B cell (primary cell): ENCODE measurements at regions not wholly inside any gene's neighbourhood (a gene's known extent, or its start where the extent isn't known, plus 50 kb on each side); places are given as distances from the start of the nearest gene placed in this dataset.

Source experiments
- ATAC-seq: fragments of 200-7000 bp; cut with Tn5 transposase; one replicate; pipeline ENCODE4 v1.10.0; 2021; ENCODE audit warnings: low read depth, mild to moderate bottlenecking, moderate number of reproducible peaks, moderate library complexity
- CTCF ChIA-PET: fragments of 350-600 bp; sonication (Branson Sonifier 250); formaldehyde crosslinking; loops from one replicate; lab custom pipeline; 2021; ENCODE audit warnings: antibody characterized with exemption, inconsistent platforms; lab: Charles Lee
- POLR2A ChIA-PET: fragments of 350-600 bp; sonication (Branson Sonifier 250); formaldehyde crosslinking; loops from one replicate; lab custom pipeline; 2021; ENCODE audit warnings: antibody characterized with exemption; lab: Charles Lee
- DNase-seq: peaks from one replicate; pipeline ENCODE4 v3.0.0; 2013
- H2AFZ ChIP-seq: 2 replicates; pipeline ENCODE4 v1.6.1; 2012; ENCODE audit warnings: mild to moderate bottlenecking, low read depth, low read length; ENCODE audit not compliant: insufficient read depth, poor library complexity, severe bottlenecking
- H3K27ac ChIP-seq, 2 donors: 1 replicate in 1 of 2; 2 replicates in 1 of 2; pipeline ENCODE4 v1.5.1; 2012 to 2013; ENCODE audit warnings: low read length in 2 of 2, mild to moderate bottlenecking in 2 of 2, moderate library complexity in 1 of 2
- H3K27me3 ChIP-seq, 4 experiments: fragments of 200-600 bp in 1 of 4; sonication (generic) in 1 of 4; replicated peaks in 1 of 4; 1 replicate in 2 of 4; 2 replicates in 2 of 4; pipeline versions ENCODE4 v1.6.1 to v1.7.0; 2013 to 2016; ENCODE audit warnings: low read length in 3 of 4, mild to moderate bottlenecking in 2 of 4, mixed read lengths in 1 of 4, moderate library complexity in 1 of 4; ENCODE audit not compliant: insufficient read depth in 4 of 4, control insufficient read depth in 3 of 4; ENCODE audit errors: control extremely low read depth in 1 of 4
- H3K36me3 ChIP-seq, 2 experiments: replicated peaks in 1 of 2; 1 replicate in 1 of 2; 2 replicates in 1 of 2; pipeline versions ENCODE4 v1.6.1 to v1.7.1; 2013; ENCODE audit warnings: low read length in 1 of 2; ENCODE audit not compliant: insufficient read depth in 2 of 2, control insufficient read depth in 1 of 2; ENCODE audit errors: control extremely low read depth in 1 of 2, extremely low read depth in 1 of 2
- H3K4me1 ChIP-seq, 2 donors: fragments of 200-600 bp in 1 of 2; sonication (generic) in 1 of 2; 1 replicate in 1 of 2; 2 replicates in 1 of 2; pipeline versions ENCODE4 v1.5.1 to v1.6.1; 2013 to 2017; ENCODE audit warnings: low read length in 2 of 2; ENCODE audit not compliant: control insufficient read depth in 2 of 2, insufficient read depth in 2 of 2
- H3K4me2 ChIP-seq: replicated peaks from 2 replicates; pipeline ENCODE3; 2012; ENCODE audit warnings: mild to moderate bottlenecking, low read depth, low read length; ENCODE audit not compliant: poor library complexity, severe bottlenecking
- H3K4me3 ChIP-seq, 5 experiments: fragments of 200-600 bp in 1 of 5; sonication (generic) in 1 of 5; 1 replicate in 3 of 5; 2 replicates in 2 of 5; pipeline versions ENCODE4 v1.5.1 to v1.7.0; 2011 to 2016; ENCODE audit warnings: low read length in 4 of 5, mild to moderate bottlenecking in 4 of 5, low read depth in 2 of 5, control low read depth in 1 of 5, moderate library complexity in 1 of 5; ENCODE audit not compliant: insufficient read depth in 1 of 5; ENCODE audit errors: control extremely low read depth in 1 of 5, extremely low read depth in 1 of 5
- H3K79me2 ChIP-seq: fragments of 200-600 bp; sonication (generic); one replicate; pipeline ENCODE4 v1.6.0; 2016; ENCODE audit warnings: low read length; ENCODE audit not compliant: control insufficient read depth, insufficient read depth
- H3K9ac ChIP-seq: fragments of 200-600 bp; sonication (generic); 2 replicates; pipeline ENCODE4 v1.6.1; 2017; ENCODE audit warnings: mild to moderate bottlenecking, low read length, moderate library complexity
- H3K9me3 ChIP-seq, 3 donors: one replicate each; pipeline versions ENCODE4 v1.6.1 to v1.7.1; 2013; ENCODE audit warnings: low read length in 2 of 3; ENCODE audit not compliant: control insufficient read depth in 2 of 3, insufficient read depth in 1 of 3; ENCODE audit errors: control extremely low read depth in 1 of 3
- H4K20me1 ChIP-seq: 2 replicates; pipeline ENCODE4 v1.6.0; 2012; ENCODE audit warnings: mild to moderate bottlenecking, low read length; ENCODE audit not compliant: insufficient read depth, control insufficient read depth, poor library complexity, severe bottlenecking
- H3K27ac Mint-ChIP-seq: one replicate; pipeline ENCODE4 v1.8.0; 2021; ENCODE audit warnings: mixed read lengths
- H3K27me3 Mint-ChIP-seq: one replicate; pipeline ENCODE4 v1.8.0; 2021; ENCODE audit warnings: mixed read lengths
- H3K4me1 Mint-ChIP-seq: one replicate; pipeline ENCODE4 v1.8.0; 2021; ENCODE audit warnings: mixed read lengths
- H3K4me3 Mint-ChIP-seq: one replicate; pipeline ENCODE4 v1.8.0; 2021; ENCODE audit warnings: mixed read lengths
- H3K9me3 Mint-ChIP-seq: one replicate; pipeline ENCODE4 v1.8.0; 2022; ENCODE audit warnings: mixed read lengths; ENCODE audit not compliant: insufficient read depth
- EZH2 ChIP-seq: IDR thresholded peaks from 2 replicates; pipeline ENCODE4 v1.6.1; 2012; ENCODE audit warnings: borderline replicate concordance, low read depth, mild to moderate bottlenecking, moderate library complexity, low read length; ENCODE audit not compliant: insufficient read depth, poor library complexity, severe bottlenecking
- WGBS: methylation state at CpG from one replicate; pipeline ENCODE4 v1.1.5; 2013; ENCODE audit warnings: missing lambda C conversion rate; ENCODE audit not compliant: insufficient coverage; 5-methylcytosine and 5-hydroxymethylcytosine counted together
- intact Hi-C: fragments of 100-400 bp; cut with micrococcal nuclease; formaldehyde crosslinking; loops from one replicate; pipeline ENCODE4 v1.10.0; 2022
- TF ChIP-seq, protein P1 (sequence below): fragments of 200-600 bp; IDR thresholded peaks from one replicate; pipeline ENCODE4 v1.8.0; 2022; ENCODE audit warnings: antibody characterized with exemption, mild to moderate bottlenecking

DNA sequence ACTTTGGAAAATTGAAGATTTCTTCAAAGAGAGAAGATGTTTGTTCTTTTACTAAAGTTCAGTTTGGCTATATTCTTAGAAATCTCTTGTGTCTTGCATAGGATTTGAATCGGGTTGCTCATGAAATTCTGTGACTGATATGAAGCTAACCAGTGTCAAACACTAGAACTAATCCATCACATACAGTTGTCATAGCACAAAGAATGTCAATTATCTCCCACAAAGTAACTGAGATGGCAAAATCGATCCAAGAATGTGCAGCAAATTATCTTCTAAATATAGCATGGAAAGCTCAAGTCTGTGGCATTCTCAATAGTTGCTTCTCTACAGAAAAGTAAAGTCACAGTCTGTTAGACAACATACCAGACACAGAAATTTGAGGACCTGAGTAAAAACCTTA lies 768.1 kb upstream of the LRRN3 start:
- DNase-seq (no peak), ATAC-seq (no peak)
- no peak overlapping the region for H3K4me3 Mint-ChIP-seq
- no peaks in the 10 kb centered on the region for H3K9me3 ChIP-seq
- ChIA-PET CTCF (no interaction called here), POLR2A (no interaction called here)
- no peak overlapping the region for H3K27ac Mint-ChIP-seq
- intact Hi-C loops, result no loop called here
- no peak overlapping the region for H3K9ac ChIP-seq
- WGBS, result 86% methylated on average over 1 of the region's 2 CpGs
- no peak overlapping the region for H2AFZ ChIP-seq
- H3K79me2 ChIP-seq, result no peaks in the 10 kb centered on the region
- H3K27me3 Mint-ChIP-seq, result no peaks in the 10 kb centered on the region
- H3K4me1 ChIP-seq, result no peaks in the 10 kb centered on the region
- H3K36me3 ChIP-seq, result no peaks in the 10 kb centered on the region
- H3K4me2 ChIP-seq, result no peak overlapping the region
- H4K20me1 ChIP-seq, result no peaks in the 10 kb centered on the region
- H3K4me1 Mint-ChIP-seq, result no peaks in the 10 kb centered on the region
- H3K27ac ChIP-seq, result no peak overlapping the region
- no peak for TF ChIP-seq EZH2
- TF ChIP-seq, protein P1, sequence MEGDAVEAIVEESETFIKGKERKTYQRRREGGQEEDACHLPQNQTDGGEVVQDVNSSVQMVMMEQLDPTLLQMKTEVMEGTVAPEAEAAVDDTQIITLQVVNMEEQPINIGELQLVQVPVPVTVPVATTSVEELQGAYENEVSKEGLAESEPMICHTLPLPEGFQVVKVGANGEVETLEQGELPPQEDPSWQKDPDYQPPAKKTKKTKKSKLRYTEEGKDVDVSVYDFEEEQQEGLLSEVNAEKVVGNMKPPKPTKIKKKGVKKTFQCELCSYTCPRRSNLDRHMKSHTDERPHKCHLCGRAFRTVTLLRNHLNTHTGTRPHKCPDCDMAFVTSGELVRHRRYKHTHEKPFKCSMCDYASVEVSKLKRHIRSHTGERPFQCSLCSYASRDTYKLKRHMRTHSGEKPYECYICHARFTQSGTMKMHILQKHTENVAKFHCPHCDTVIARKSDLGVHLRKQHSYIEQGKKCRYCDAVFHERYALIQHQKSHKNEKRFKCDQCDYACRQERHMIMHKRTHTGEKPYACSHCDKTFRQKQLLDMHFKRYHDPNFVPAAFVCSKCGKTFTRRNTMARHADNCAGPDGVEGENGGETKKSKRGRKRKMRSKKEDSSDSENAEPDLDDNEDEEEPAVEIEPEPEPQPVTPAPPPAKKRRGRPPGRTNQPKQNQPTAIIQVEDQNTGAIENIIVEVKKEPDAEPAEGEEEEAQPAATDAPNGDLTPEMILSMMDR, result no peak
- no peaks in the 10 kb centered on the region for H3K27me3 ChIP-seq
- H3K4me3 ChIP-seq, result no peak overlapping the region
- no peaks in the 10 kb centered on the region for H3K9me3 Mint-ChIP-seq

DNA sequence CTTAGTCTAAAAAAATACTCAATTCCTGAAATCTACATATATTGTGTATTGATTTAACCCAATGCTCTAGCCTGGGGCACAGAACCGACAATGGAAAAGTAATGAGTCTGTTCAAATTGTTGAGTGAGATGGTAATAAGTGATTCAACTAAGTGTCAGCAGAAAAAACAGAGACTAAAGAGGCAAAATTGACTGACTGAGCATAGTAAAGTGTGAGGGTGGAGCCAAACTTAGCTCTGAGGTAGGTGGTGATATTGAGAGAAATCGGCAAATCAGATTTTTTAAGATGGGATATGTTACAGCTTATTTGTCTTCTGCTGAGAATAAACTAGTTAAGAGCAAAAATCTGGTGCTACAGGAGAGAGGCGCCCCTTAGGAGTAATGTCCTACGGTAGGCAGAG lies 764.0 kb upstream of the LRRN3 start:
- Histone ChIP-seq H3K27ac (no peak overlapping the region), H3K36me3 (no peaks in the 10 kb centered on the region), H3K9ac (no peak overlapping the region), H3K4me3 (no peak overlapping the region), H2AFZ (no peak overlapping the region), H3K4me2 (no peak overlapping the region), H4K20me1 (no peaks in the 10 kb centered on the region), H3K27me3 (no peaks in the 10 kb centered on the region), H3K79me2 (no peaks in the 10 kb centered on the region), H3K4me1 (no peaks in the 10 kb centered on the region), H3K9me3 (no peaks in the 10 kb centered on the region)
- Mint-ChIP-seq H3K9me3 (peaks cover 3% of the 10 kb centered on the region), H3K27me3 (no peaks in the 10 kb centered on the region), H3K27ac (no peak overlapping the region), H3K4me3 (no peak overlapping the region), H3K4me1 (no peaks in the 10 kb centered on the region)
- DNase-seq (no peak), ATAC-seq (no peak)
- ChIA-PET POLR2A (no interaction called here), CTCF (no interaction called here)
- intact Hi-C loops, result no loop called here
- TF ChIP-seq, protein P1, result no peak
- no peak for TF ChIP-seq EZH2
- WGBS, result 94% methylated on average over 4 of the region's 4 CpGs
